MM.1S (cell line): ENCODE measurements at regions not wholly inside any gene's neighbourhood (a gene's known extent, or its start where the extent isn't known, plus 50 kb on each side); places are given as distances from the start of the nearest gene placed in this dataset.

ENCODE experiments used
- CTCF ChIP-seq: fragments of 300-600 bp; sonication (generic); IDR thresholded peaks from 2 replicates; pipeline ENCODE4 v1.5.1; 2016; ENCODE audit warnings: antibody characterized with exemption, low read length, mixed read lengths
- EZH2phosphoT487 ChIP-seq: fragments of 300-600 bp; sonication (generic); IDR thresholded peaks from 2 replicates; pipeline ENCODE4 v1.6.1; 2018; ENCODE audit warnings: antibody characterized with exemption, low read length

- TF ChIP-seq CTCF: no peak
- TF ChIP-seq EZH2phosphoT487: no peak
Measured at GRCh38 chr12:74891083-74891668, 318.5 kb downstream of the KCNC2 start.
